ENCODE measurements at regions not wholly inside any gene's neighbourhood (a gene's known extent, or its start where the extent isn't known, plus 50 kb on each side); places are given as distances from the start of the nearest gene placed in this dataset.

DNA sequence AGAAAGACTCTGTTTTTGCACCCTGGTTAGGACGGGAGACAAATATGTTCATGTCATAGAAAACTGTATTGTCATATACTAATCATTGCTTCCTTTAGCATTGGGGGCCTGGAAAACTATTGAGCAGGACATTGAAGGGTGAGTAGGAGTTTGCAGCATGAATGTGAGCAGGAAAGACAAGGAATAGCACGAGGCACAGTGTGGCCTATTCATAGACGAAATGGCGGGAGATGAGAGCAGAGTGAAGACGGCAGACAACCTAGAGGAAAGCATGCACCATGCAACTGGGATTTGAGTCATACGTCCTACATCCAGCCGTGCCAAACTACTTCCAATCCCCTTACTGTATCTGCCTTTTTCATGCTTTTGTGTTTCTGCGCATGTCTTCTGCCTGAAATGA is 508.1 kb downstream of the NTRK3 start:
- DNase-seq (ENCODE audit: low spot score), result no peak
- Histone ChIP-seq H3K9me3 (ENCODE audit: low read depth, low read length, poor library complexity, severe bottlenecking) (no peaks in the 10 kb centered on the region), H3K27ac (ENCODE audit: low read depth, low read length, poor library complexity, severe bottlenecking) (no peak overlapping the region), H3K36me3 (ENCODE audit: insufficient read depth, low read length, poor library complexity, severe bottlenecking) (no peaks in the 10 kb centered on the region), H3K4me3 (ENCODE audit: low read depth, low read length, poor library complexity, severe bottlenecking) (no peak overlapping the region), H3K4me1 (ENCODE audit: insufficient read depth, low read length, poor library complexity, severe bottlenecking) (no peaks in the 10 kb centered on the region), H3K27me3 (replicated peaks; ENCODE audit: insufficient read depth, low read depth, low read length, poor library complexity) (no peaks in the 10 kb centered on the region)
- POLR2A ChIA-PET (ENCODE audit: low non-redundant PET), result no interaction called here
- TF ChIP-seq EZH2 (IDR thresholded peaks at IDR 0.05; ENCODE audit: borderline replicate concordance, low read depth, low read length, poor library complexity, severe bottlenecking), result no peak
- TF ChIP-seq, protein P1, sequence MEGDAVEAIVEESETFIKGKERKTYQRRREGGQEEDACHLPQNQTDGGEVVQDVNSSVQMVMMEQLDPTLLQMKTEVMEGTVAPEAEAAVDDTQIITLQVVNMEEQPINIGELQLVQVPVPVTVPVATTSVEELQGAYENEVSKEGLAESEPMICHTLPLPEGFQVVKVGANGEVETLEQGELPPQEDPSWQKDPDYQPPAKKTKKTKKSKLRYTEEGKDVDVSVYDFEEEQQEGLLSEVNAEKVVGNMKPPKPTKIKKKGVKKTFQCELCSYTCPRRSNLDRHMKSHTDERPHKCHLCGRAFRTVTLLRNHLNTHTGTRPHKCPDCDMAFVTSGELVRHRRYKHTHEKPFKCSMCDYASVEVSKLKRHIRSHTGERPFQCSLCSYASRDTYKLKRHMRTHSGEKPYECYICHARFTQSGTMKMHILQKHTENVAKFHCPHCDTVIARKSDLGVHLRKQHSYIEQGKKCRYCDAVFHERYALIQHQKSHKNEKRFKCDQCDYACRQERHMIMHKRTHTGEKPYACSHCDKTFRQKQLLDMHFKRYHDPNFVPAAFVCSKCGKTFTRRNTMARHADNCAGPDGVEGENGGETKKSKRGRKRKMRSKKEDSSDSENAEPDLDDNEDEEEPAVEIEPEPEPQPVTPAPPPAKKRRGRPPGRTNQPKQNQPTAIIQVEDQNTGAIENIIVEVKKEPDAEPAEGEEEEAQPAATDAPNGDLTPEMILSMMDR (conservative IDR thresholded peaks at IDR 0.05; ENCODE audit: low read depth, low read length), result no peak
- intact Hi-C loops (cut with micrococcal nuclease; ENCODE audit: unreplicated experiment), result no loop called here
- BruUV-seq (replicated peaks), result no TSS peak
- CTCF ChIA-PET, result no interaction called here

DNA sequence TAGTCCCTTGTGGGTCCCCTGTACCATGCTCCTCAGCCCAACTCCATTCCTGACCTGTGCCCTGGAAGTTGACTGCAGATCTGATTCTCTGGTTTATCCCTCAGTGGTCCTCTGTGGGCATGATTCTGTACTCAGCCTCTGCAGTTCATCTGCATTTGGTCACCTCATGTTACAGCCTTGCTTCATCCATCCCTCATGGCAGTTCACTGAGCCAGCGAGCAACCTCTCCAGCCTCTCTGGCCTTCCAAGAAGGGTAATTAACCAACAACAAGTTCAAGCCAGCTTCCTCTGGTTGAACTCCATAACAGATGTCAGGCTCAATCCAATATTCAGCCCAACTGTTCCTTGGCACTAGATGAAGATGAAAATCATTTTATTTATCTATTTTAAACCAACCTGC is 509.5 kb downstream of the NTRK3 start:
- H3K36me3 ChIP-seq (ENCODE audit: insufficient read depth, low read length, poor library complexity, severe bottlenecking), result no peaks in the 10 kb centered on the region
- H3K9me3 ChIP-seq (ENCODE audit: low read depth, low read length, poor library complexity, severe bottlenecking), result no peaks in the 10 kb centered on the region
- H3K4me3 ChIP-seq (ENCODE audit: low read depth, low read length, poor library complexity, severe bottlenecking), result no peak overlapping the region
- CTCF ChIA-PET, result no interaction called here
- H3K27me3 ChIP-seq (replicated peaks; ENCODE audit: insufficient read depth, low read depth, low read length, poor library complexity), result no peaks in the 10 kb centered on the region
- TF ChIP-seq EZH2 (IDR thresholded peaks at IDR 0.05; ENCODE audit: borderline replicate concordance, low read depth, low read length, poor library complexity, severe bottlenecking), result no peak
- TF ChIP-seq, protein P1 (conservative IDR thresholded peaks at IDR 0.05; ENCODE audit: low read depth, low read length), result no peak
- intact Hi-C loops (cut with micrococcal nuclease; ENCODE audit: unreplicated experiment), result no loop called here
- DNase-seq (ENCODE audit: low spot score), result no peak
- BruUV-seq (replicated peaks), result no TSS peak
- no peak overlapping the region for H3K27ac ChIP-seq (ENCODE audit: low read depth, low read length, poor library complexity, severe bottlenecking)
- POLR2A ChIA-PET (ENCODE audit: low non-redundant PET), result no interaction called here
- no peaks in the 10 kb centered on the region for H3K4me1 ChIP-seq (ENCODE audit: insufficient read depth, low read length, poor library complexity, severe bottlenecking)

DNA sequence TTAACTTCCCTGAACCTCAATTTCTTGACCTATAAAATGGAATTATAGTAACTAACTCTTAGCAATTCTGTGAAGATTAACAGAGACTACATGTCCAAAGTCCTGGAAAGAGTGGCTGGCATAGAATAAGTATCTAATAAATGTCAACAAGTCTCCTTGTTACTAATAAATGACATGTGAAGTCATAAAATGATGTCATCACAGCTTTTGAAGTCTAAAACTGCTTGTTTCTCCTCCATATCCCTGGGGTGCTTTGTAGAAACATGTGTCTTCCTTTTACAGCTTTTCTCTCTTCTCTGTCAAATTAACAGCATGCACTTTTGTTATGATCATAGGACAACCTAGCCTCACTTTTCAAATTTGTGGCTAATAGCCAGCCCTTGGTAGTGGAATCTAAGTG is 510.2 kb downstream of the NTRK3 start:
- TF ChIP-seq EZH2 (IDR thresholded peaks at IDR 0.05; ENCODE audit: borderline replicate concordance, low read depth, low read length, poor library complexity, severe bottlenecking), result no peak
- TF ChIP-seq, protein P1 (conservative IDR thresholded peaks at IDR 0.05; ENCODE audit: low read depth, low read length), result no peak
- intact Hi-C loops (cut with micrococcal nuclease; ENCODE audit: unreplicated experiment), result no loop called here
- no peak for DNase-seq (ENCODE audit: low spot score)
- H3K9me3 ChIP-seq (ENCODE audit: low read depth, low read length, poor library complexity, severe bottlenecking), result no peaks in the 10 kb centered on the region
- no peaks in the 10 kb centered on the region for H3K27me3 ChIP-seq (replicated peaks; ENCODE audit: insufficient read depth, low read depth, low read length, poor library complexity)
- no peaks in the 10 kb centered on the region for H3K36me3 ChIP-seq (ENCODE audit: insufficient read depth, low read length, poor library complexity, severe bottlenecking)
- H3K4me1 ChIP-seq (ENCODE audit: insufficient read depth, low read length, poor library complexity, severe bottlenecking), result no peaks in the 10 kb centered on the region
- ChIA-PET CTCF (no interaction called here), POLR2A (ENCODE audit: low non-redundant PET) (no interaction called here)
- BruUV-seq (replicated peaks), result no TSS peak
- H3K27ac ChIP-seq (ENCODE audit: low read depth, low read length, poor library complexity, severe bottlenecking), result no peak overlapping the region
- H3K4me3 ChIP-seq (ENCODE audit: low read depth, low read length, poor library complexity, severe bottlenecking), result no peak overlapping the region

Data from A673 (cell line).